SK-N-SH treated with all-trans-retinoic acid at 6 μM for 48 hours (cell line): ENCODE measurements at regions not wholly inside any gene's neighbourhood (a gene's known extent, or its start where the extent isn't known, plus 50 kb on each side); places are given as distances from the start of the nearest gene placed in this dataset.

Experiments
- ARNTL ChIP-seq: fragments of 450-650 bp; formaldehyde crosslinking; IDR thresholded peaks from 2 replicates; pipeline ENCODE4 v1.5.0; 2020; ENCODE audit warnings: low read depth, mild to moderate bottlenecking, moderate library complexity, borderline replicate concordance
- CSDC2 ChIP-seq: fragments of 250-450 bp; sonication (Bioruptor Pico); IDR thresholded peaks from 2 replicates; pipeline ENCODE4 v1.5.0; 2020; ENCODE audit warnings: mild to moderate bottlenecking, moderate library complexity
- PPARA ChIP-seq: fragments of 250-450 bp; sonication (Bioruptor Pico); IDR thresholded peaks from 2 replicates; pipeline ENCODE4 v1.5.0; 2020; ENCODE audit warnings: mild to moderate bottlenecking, borderline replicate concordance
- SNAI2 ChIP-seq: fragments of 250-450 bp; sonication (Bioruptor Pico); IDR thresholded peaks from 2 replicates; pipeline ENCODE4 v1.5.0; 2020; ENCODE audit warnings: mild to moderate bottlenecking, moderate library complexity
- TF ChIP-seq, protein P1 (sequence below): fragments of 250-450 bp; sonication (Bioruptor Pico); IDR thresholded peaks from 2 replicates; pipeline ENCODE4 v1.5.0; 2020; ENCODE audit warnings: mild to moderate bottlenecking, moderate library complexity
- TF ChIP-seq, protein P2 (sequence below): fragments of 250-450 bp; sonication (Bioruptor Pico); IDR thresholded peaks from 2 replicates; pipeline ENCODE4 v1.8.0; 2020; ENCODE audit warnings: mild to moderate bottlenecking, moderate library complexity, borderline replicate concordance

DNA sequence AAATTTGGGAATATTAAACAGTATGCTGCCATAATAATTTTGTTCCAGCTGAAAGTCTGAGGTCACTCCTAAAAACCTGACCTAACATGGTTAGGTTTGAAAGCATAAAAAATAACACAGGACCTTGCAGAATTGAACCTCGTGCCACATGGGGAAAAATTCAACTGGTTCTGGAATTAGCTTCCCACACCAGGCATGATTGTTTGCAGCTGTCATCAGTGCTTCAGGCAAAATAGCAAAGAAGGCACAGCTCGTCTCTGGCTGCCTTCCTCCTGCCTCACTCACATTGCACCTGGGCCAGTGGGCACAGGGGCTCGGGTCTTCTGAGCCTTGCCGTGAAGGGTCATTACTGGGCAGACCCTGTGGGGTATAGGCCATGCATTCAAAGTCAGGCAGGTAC, 153.8 kb upstream of the ARHGAP20 start:
- no peak for TF ChIP-seq ARNTL (CRISPR knock-in tag)
- TF ChIP-seq, protein P1, sequence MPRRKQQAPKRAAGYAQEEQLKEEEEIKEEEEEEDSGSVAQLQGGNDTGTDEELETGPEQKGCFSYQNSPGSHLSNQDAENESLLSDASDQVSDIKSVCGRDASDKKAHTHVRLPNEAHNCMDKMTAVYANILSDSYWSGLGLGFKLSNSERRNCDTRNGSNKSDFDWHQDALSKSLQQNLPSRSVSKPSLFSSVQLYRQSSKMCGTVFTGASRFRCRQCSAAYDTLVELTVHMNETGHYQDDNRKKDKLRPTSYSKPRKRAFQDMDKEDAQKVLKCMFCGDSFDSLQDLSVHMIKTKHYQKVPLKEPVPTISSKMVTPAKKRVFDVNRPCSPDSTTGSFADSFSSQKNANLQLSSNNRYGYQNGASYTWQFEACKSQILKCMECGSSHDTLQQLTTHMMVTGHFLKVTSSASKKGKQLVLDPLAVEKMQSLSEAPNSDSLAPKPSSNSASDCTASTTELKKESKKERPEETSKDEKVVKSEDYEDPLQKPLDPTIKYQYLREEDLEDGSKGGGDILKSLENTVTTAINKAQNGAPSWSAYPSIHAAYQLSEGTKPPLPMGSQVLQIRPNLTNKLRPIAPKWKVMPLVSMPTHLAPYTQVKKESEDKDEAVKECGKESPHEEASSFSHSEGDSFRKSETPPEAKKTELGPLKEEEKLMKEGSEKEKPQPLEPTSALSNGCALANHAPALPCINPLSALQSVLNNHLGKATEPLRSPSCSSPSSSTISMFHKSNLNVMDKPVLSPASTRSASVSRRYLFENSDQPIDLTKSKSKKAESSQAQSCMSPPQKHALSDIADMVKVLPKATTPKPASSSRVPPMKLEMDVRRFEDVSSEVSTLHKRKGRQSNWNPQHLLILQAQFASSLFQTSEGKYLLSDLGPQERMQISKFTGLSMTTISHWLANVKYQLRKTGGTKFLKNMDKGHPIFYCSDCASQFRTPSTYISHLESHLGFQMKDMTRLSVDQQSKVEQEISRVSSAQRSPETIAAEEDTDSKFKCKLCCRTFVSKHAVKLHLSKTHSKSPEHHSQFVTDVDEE (CRISPR knock-in tag), result no peak
- no peak for TF ChIP-seq SNAI2 (CRISPR knock-in tag)
- TF ChIP-seq PPARA (CRISPR knock-in tag), result no peak
- no peak for TF ChIP-seq CSDC2 (CRISPR knock-in tag)
- TF ChIP-seq, protein P2, sequence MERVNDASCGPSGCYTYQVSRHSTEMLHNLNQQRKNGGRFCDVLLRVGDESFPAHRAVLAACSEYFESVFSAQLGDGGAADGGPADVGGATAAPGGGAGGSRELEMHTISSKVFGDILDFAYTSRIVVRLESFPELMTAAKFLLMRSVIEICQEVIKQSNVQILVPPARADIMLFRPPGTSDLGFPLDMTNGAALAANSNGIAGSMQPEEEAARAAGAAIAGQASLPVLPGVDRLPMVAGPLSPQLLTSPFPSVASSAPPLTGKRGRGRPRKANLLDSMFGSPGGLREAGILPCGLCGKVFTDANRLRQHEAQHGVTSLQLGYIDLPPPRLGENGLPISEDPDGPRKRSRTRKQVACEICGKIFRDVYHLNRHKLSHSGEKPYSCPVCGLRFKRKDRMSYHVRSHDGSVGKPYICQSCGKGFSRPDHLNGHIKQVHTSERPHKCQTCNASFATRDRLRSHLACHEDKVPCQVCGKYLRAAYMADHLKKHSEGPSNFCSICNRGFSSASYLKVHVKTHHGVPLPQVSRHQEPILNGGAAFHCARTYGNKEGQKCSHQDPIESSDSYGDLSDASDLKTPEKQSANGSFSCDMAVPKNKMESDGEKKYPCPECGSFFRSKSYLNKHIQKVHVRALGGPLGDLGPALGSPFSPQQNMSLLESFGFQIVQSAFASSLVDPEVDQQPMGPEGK (CRISPR knock-in tag), result no peak
